ENCODE measurements at regions not wholly inside any gene's neighbourhood (a gene's known extent, or its start where the extent isn't known, plus 50 kb on each side); places are given as distances from the start of the nearest gene placed in this dataset.
"Not testable (repeated sequence)": the region's sequence is repeated elsewhere in the genome, so short reads cannot be mapped to it uniquely, and the experiment has no call there.

DNA sequence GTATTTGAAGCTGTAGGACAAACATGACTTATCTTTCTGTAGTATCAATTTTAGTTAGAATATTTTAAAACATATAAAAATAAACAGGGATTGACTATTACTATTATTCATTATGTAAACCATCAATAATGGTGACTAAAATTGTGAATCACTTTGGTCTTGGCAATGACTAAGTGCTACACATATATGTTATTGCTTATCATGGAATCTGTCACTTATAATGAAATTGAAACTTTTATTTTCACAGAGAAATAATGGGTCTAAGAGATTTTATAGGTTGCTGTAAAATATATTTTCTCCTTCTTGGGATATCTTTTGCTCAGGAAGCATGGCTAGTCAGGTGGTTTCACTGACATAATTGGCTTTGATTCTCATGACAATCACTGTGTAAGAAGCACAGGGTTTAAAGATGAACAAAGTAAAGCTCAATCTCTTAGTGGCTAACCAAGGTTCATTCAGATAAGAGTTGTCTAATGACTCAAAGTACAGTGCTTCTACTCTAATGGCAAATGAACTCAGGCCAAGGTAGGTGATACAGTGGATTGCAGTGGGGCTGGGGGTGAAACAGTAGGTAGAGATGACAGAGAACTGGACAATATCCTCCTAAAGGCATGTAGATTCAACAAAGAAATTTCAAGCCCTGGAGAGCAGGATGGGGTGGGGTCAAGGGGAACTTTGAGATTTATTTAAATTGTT lies 98.6 kb upstream of the FANCL start:
- no peak for DNase-seq (ENCODE audit: low read depth in 4 of 4, low spot score in 3 of 4)

DNA sequence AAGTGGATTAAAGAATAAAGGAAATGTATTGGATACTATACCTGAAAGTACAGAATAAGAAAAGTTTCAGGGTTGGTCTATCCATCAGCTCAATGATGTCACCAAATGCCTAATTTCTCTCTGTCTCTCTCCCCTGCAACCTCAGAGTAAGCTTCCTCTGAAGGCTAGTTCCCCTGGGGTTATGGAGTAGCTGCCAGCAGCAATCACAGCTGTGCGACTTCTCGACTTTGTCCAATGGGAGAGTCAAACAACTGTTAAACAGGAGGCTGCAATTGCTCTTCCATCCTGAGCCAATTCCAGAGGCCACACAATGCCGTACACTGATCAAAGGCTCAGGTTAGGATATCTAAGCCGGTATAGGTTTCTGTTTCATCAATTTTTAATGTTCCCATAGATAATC lies 95.3 kb upstream of the FANCL start:
- DNase-seq (ENCODE audit: low read depth in 4 of 4, low spot score in 3 of 4): no peak

DNA sequence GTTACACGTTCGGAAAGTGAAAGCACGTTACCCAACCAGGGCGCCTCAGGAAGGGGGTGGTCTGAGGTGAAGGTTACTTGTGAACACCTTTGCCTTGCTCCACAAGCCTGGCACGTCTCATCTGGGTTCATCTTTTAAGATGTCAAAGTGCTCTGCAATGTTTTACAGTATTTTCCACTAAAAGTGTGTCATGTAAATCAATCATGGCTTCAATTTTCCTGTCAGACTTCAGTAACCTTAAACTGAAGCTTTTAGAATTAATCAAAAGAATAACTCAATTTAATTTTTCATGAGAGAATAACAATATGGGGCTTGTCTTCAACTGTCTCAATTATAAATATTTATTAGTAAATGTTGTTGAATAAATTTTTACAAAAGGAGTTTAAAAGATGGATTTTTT lies 93.3 kb upstream of the FANCL start:
- no peak for DNase-seq (ENCODE audit: low read depth in 4 of 4, low spot score in 3 of 4)

DNA sequence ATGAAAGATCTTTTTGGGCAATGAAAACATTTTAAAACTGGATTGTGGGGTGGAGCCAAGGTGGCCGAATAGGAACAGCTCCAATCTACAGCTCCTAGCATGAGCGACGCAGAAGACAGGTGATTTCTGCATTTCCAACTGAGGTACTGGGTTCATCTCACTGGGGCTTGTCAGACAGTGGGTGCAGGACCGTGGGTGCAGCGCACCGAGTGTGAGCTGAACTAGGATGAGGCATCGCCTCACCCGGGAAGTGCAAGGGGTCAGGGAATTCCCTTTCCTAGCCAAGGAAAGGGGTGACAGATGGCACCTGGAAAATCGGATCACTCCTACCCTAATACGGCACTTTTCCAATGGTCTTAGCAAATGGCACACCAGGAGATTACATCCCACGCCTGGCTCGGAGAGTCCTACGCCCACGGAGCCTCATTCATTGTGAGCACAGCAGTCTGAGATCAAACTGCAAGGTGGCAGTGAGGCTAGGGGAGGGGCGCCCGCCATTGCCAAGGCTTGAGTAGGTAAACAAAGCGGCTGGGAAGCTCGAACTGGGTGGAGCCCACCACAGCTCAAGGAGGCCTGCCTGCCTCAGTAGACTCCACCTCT lies 84.3 kb upstream of the FANCL start:
- DNase-seq (ENCODE audit: low read depth in 4 of 4, low spot score in 3 of 4): not testable (repeated sequence)

DNA sequence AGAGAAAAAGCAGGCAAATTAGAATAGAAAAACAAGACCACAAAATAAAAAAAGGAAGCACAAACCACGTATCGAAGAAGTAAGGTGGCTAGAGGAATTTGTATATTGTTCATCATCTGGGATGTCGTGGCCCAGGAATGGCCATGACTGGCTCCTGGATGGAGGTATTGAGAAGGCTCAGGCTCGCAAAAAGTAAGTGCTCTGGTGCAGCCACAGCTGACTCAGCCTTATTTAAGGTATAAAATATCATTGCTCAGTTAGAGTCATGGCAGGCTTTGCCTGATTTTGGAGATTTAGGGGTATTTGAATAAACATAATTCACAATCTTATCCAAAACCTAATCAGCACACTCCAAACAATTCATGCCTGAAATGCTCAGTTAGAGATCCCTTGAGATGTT lies 78.4 kb upstream of the FANCL start:
- DNase-seq (ENCODE audit: low read depth in 4 of 4, low spot score in 3 of 4): no peak

DNA sequence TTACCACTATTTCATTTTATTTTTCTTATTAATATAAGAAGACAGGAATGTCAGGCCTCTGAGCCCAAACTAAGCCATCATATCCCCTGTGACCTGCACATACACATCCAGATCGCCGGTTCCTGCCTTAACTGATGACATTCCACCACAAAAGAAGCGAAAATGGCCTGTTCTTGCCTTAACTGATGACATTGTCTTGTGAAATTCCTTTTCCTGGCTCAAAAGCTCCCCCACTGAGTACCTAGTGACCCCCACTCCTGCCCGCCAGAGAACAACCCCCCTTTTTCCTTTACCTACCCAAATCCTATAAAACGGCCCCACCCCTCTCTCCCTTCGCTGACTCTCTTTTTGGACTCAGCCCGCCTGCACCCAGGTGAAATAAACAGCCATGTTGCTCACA lies 77.8 kb upstream of the FANCL start:
- DNase-seq (ENCODE audit: low read depth in 4 of 4, low spot score in 3 of 4): not testable (repeated sequence)

DNA sequence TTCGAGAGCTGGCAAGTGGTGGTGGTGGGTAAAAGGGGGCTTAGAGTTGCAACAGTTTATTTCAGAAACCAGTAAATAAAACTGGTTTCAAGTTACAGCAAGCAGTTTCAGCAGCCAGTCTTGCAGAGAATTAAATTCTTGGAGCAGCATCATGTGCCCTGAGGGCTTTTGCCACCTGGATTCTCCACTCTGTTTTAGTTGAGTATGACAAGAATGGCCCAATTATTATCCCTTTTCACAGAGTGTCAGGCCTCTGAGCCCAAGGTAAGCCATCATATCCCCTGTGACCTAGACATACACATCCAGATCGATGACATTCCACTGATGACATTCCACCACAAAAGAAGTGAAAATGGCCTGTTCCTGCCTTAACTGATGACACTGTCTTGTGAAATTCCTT lies 72.8 kb upstream of the FANCL start:
- DNase-seq (ENCODE audit: low read depth in 4 of 4, low spot score in 3 of 4): no peak

DNA sequence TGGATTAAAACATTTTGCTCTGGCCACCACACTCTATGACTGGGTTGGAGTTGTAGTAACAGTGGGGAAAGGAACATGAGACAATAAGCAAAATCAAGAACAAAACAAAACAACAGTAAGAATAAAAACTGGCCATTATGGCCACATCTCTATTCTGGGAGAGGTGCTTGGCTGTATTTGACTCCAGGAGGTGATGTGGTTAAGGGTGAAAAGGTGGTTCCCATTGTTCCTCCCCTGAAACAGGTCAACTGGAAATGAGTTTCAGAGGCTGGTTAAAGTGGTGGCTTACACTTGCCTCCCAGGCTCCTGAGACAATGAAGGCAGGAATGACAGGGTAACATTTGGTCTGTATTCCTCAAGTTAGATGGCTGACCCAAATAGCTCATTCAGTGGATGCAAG lies 67.3 kb upstream of the FANCL start:
- DNase-seq (ENCODE audit: low read depth in 4 of 4, low spot score in 3 of 4): no peak

DNA sequence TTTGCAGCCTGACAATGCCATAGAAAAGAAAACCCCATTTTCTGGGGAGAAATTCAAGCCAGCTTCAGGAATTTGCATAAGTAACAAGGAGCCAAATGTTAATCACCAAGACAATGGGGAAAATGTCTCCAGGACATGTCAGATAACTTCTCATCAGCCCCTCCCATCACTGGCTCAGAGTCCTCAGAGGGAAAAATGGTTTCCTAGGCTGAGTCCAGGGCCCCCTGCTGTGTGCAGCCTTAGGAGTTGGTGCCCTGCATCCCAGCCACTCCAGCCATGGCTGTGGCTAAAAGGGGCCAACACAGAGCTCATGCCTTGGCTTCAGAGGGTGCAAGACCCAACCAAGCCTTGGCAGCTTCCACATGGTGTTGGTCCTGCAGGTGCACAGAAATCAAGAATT lies 63.7 kb upstream of the FANCL start:
- DNase-seq (ENCODE audit: low read depth in 4 of 4, low spot score in 3 of 4): no peak

DNA sequence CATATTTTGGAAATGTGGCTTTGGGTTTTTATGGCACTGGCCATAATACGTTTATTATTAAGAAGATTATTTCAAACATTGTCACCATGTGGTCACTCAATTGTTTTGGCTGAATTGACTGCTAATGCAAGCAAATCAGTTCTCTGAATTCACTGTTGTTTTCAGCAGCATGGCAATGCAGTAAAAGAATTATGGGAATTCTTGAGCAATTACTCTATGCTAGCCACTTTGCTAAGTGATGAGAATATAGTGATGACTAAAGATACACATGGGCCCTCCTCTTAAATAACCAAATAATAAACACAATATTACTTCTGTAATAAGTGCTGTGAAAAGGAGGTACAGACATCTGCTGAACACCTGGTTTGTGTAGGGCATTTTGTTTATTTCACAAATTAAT lies 58.0 kb upstream of the FANCL start:
- no peak for DNase-seq (ENCODE audit: low read depth in 4 of 4, low spot score in 3 of 4)

DNA sequence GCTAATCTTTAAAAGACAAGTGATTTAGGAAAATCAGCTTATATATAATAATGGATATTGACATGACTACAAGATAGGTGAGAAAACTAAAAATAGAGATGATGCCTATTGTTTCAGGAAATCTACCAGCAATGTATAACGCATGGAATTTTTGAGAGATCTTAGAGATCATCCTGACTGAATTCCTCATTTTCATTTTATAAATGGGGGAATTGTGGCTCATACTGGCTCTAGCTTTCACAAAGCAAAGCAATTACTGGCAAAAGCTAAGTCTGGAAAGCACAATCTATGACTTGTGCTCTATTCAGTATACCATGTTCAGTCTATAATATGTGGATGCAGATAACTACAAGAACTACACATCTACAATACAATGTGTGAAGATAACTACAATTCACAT lies 51.9 kb upstream of the FANCL start:
- DNase-seq (ENCODE audit: low read depth in 4 of 4, low spot score in 3 of 4): no peak

DNA sequence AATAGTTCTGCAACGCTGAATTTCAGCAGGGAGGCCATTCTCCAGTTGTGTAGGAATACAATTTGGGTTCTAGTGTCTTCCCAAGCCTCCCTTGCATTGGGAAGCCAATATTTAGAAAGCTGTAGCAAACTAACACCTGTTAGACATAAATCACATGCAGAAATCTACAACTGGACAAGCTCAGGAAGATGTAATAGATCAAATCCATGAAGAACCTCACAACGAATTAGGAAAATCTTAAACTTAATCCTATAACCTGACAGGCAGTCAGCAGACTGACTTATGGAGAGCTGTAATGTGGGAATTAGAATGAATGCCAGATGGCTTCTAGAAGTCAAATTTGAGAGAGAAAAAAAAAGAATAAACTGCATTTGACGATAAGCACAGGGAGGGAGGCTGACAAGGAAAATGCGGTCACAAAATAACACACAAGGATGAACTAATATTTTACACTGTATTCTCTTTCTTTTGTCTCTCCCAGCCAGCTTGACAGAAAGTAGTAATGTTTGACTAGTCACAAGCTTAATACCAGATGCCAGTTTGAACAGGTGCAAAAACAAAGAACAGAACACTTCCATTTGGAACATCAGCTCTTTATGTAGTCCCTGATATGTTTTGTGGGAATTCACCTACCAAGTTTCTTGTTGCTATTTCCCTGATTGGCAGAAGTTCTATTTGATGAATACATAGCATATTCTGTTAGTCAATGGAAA lies 50.8 kb upstream of the FANCL start:
- no peak for DNase-seq (ENCODE audit: low read depth in 4 of 4, low spot score in 3 of 4)

Data from right renal pelvis (tissue), 4 donors.